ENCODE measurements at regions not wholly inside any gene's neighbourhood (a gene's known extent, or its start where the extent isn't known, plus 50 kb on each side); places are given as distances from the start of the nearest gene placed in this dataset.

DNA sequence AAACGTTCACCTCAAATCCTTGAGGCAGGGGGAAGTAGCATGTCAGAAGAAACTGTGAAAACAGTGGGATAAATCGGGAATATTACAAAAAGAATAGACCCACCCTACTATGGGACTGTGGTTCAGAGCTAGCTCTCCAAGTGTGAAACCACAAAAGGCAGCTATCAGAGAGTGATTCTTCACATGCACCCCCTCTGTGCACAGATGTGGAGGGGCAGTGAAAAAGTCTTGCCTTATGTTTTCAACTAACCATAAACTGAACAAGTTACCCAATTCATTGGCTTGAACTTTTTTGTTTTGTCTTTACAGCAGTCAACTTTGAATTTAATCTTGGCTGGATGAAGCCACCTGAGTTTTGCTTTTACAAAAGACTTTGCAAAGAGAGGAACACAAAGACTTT, 98.8 kb upstream of the NR4A3 start:
- no peak for DNase-seq

DNA sequence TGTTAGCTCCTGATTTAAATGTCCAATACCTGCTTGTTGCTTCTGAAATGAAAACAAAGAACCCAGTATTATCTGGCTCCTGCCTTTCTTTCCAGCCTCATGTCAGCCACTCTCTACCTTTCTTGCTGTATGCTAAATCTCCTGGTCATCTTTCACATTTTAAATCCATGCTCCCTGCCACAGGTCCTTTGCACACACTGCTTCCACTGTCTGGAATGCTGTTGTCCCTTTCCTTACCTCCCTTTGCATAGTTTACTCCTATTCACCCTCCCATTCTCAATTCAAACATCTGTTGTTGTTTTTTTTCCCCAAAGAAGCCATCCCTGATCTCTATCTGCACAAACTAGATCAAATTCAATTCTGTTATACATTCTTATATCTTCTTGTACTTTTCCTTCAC, 97.0 kb upstream of the NR4A3 start:
- DNase-seq = no peak

DNA sequence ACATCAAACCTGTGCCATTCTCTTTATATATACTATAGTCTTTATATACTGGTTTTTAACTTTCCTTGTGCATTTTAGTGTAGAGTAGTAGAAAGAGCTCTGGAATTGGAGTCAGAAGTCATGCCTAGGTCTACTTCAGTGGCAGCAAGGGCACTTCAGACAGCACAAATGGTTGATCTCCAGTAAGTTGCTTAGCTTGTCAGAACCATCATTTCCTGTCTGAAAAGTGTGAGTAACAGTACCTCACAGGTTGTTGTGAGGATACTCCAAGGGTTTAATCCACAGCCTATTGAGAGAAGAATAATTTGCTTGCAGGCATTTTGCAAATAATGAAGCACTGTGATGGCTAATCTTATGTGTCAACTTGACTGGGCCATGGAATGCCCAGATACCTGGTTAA, 95.8 kb upstream of the NR4A3 start:
- no peak for DNase-seq

DNA sequence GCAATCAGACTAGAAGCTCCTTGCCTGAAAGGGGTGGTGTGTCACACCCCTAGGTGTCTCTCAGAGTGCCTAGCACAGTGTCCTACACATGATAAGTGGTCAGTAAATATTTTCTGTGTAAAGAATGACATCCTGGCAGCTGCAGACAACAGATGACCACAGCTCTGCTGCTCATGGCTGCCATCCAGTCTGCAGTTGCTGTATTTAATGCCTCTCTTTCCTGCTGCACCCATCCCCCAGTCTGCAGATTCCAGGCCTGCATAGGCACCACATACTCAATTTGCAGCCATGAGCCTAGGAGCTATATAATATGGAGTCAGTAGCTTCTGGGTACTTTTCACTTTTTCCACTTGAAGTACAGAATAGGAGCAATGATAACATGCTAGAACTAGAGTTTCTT, 94.9 kb upstream of the NR4A3 start:
- no peak for DNase-seq

DNA sequence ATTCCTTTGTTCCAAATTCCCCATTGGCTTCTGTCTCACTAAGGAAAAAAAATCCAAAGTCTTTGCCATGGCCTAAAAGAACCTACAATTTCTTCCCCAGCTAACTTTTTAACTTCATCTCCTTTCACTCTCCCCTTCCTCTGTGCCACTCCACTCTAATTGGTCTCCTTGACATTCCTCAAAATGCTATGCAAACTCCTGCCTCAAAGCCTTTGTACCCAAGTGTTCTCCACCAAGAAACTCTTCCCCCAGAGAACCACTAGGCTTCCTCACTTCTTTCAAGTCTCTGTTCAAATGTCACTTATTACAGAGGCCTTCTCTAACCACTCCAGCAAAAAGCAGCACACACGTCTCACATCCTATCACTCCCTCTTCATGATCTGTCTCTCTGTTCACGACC, 91.6 kb upstream of the NR4A3 start:
- DNase-seq = no peak

DNA sequence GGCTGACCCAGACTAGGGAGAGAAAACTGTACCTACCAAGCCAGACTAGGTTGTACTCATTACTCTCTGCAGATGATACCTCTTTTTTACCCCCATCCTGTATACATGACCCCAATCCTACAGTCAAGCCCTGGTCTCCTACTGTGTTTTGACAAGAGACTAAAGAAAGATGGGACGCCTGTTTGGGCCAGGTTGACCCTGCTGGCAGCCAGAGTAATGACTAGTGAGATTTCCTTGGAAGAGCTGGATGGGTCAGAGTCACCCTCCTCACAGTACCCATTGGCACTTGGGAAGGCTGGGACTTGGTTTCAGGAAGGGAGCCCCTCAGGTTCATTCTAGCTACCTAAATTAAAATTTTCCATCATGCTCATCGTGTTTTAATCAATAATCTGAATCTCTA, 89.7 kb upstream of the NR4A3 start:
- no peak for DNase-seq

DNA sequence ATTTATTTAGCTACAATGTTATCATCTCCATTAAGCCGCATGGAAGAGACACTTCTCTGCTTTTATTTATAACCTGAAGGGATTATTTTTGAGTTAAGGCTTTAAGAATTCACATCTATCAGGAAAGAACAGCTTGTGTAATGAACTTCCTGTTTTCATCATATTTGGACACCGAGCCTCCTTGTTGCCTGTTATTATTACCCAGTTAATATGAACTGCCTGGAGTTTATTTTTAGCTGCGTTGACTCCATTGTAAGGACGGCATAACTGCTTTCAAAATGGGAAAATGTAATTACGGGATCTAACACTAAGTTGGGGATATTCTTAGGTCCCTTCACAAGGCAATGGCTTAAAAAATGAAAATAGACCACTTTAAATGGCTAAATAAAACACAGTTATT, 89.0 kb upstream of the NR4A3 start:
- no peak for DNase-seq

DNA sequence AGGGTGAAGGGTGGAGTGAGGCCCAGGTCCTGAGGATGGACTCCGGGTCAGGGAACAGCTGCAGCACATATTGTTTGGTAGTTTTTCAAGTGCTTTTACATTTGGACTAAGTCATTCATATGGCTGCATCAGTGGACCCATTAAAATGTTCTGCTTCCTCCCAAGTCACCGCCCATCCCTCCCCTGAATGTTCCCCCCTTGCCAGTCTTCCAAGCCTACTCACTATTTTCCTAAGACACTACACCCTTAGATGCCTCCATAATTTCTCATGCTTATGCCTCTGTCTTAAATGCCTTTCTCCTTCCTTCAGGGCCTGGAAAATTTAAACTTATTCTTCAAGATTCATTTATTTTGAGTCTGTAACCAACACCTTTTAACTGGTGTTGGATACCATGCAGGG, 86.6 kb upstream of the NR4A3 start:
- no peak for DNase-seq

DNA sequence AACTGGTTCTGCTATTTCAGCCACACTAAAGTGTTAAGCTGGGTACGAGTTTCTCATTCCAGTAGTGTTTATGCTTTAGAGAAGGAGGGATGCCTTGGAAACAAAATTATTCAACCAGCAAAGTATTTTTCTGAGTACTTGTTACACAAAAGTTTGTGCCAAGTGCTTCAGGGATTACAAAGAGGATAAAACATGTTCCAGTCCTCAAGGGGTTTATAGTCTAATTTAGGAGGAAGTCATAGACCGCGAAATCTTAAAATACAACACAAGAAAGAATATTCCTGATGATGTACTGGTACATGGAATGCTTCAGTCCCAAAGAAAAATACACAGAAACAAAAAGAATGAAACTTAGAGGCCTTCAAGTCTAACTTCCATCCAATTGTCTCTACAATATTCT, 85.4 kb upstream of the NR4A3 start:
- DNase-seq = no peak

DNA sequence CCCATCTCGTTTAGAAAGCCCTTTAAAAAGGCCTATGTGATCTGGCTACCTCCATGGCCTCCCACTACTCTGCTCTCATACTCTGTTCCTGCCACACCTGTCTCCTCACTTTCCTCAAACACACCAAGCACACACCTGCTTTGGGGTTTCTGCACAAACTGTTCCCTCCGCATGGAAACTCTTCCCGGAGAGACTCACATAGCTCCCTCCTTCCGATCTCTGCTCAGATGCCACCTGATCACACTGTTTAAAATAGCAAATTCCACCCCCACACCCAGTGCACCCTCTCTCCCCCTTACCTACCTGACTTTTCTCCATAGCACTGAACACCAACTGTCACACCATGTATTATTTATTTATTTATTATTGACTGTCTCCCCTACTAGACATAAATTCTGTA, 84.0 kb upstream of the NR4A3 start:
- DNase-seq = no peak

DNA sequence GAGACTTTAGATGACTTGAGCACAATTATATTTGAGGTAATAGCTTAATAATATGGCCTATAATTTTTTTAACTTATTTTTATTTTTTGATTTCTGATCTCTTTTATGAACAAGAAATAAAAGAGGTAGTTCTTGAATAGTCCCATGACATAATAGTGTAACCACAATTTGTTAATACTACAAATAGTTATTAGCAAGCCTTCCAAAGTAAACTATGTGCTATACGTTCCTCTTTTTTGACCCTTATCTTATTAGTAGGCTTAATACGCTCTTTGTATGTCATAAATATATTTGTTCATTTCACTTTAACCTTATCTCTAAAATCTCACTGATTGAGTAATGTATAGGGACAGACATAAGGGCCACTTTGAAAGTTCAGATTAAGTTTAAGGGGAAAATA, 78.7 kb upstream of the NR4A3 start:
- DNase-seq = no peak

DNA sequence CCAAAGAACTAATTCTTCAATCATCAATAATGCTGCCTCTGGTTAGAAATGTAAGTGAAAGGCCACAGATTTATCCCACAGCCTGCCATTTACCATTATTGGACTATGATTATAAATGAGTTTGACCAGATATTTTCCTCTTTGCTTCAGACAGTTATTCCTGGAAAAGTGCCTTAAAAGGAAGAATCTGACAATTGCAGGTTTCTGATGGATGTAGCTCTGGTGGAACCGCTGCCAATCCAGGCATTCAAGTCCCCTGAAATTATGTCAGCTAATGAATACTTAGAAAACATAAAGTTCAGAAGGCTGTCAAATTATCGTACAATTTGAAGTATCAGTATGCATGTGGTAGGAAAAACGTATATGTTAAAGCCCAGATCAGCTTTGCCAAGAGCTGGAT, 78.2 kb upstream of the NR4A3 start:
- DNase-seq = no peak

DNA sequence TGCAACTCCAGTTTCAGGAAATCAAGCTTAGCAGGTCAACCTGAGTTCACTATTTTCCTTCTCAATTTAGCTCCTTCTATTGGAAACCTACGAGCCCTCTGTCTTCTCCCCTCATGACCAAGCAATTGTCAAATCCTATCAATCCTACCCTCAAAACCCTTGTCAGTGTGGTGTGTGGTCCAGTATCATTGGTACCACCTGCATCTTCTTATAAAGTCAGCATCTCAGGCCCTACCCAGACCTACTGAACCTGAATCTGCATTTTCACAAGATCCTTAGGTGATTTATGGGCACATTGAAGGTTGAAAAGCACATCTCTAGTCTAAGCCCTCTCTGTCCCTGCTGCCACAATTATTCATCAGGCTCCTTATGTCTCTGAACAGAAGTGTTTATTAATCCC, 77.6 kb upstream of the NR4A3 start:
- DNase-seq = no peak

DNA sequence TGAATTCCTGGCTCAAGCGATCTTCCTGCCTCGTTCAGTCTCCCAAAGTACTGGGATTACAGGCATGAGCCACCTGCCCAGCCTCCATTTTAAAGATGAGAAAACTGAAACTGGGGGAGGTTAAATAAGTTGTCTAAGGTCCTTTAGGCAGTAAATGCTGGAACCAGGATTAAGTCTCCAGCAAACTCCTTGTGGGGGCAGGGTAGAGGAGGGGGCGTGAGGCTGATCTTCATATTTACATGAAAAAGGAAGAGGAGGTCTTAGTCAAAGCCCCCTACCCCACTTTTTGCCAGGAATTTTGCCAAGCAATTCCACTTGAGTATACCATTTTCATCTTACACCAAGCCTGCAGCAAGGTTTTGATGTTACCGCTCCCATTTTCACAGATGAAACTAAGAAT, 76.6 kb upstream of the NR4A3 start:
- no peak for DNase-seq

DNA sequence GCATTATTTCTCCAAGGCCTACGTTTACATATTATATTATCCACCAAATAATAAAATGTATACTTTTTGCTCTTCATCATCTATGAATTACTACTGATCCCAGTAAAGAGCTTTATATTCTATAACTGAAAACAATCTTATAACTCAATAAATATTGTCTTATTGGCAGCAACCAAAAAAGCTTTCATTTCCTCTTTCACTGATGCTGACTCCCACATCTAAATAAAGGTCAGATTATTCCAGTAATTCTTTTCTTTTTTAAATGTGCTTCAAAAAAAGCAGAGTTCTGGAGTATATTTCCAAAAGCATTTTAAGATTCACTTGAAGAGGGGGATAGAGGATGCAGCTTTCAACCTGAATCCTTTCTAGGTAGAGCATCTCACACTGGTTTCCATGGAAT, 75.3 kb upstream of the NR4A3 start:
- DNase-seq = no peak

DNA sequence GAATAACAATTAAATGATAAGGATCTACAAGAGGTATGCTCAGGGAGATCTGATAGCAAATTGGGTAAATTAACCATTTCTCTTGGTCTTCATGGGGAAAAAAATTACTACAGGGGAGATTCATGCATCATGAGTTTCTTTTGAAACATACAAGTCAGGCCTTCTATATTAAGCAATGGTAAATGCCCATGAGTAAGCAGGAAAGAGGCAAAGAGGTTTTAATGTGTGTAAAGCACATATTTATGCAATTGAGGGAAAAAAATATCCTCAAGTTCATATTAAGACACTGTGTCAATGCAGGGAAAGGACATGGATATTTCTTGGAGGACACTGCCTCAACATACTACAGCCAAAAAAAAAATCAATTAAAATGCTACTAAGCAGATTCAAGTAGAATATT, 73.4 kb upstream of the NR4A3 start:
- no peak for DNase-seq

DNA sequence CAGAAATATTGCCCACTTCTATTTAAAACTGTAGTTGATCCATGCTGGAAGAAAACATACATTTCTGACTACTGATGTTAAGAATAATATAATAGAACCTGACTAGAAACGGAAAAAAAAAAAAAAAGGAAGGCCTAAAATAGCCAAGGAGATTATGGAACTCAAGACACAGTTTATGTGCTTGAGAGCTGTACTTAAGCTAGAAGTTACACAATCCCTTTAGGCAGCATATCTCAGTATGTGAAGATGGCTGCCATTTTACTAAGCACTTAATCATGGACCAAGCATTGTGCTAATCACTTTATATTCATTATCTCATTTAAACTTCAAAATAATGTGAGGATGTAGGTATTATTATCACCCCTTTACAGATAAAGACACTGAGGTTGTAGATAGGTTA, 73.0 kb upstream of the NR4A3 start:
- DNase-seq = no peak

DNA sequence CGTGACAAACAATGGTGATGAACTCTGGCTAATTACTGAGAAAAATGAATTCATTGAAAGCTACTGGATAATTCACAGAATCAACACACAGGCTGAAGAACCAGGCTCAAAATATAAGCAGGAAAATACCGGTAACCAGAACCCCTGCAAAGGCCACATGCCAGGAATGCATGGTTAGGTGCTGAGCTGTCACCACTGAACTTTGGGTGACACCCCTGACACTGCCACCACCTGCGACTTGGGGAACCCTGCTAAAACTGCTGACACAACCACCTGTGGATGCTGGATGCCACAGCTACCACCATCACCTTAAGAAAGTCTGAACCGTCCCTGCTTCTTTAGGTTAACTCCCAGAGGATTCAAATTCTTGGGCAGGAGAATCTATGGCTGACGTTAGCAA, 72.0 kb upstream of the NR4A3 start:
- no peak for DNase-seq

DNA sequence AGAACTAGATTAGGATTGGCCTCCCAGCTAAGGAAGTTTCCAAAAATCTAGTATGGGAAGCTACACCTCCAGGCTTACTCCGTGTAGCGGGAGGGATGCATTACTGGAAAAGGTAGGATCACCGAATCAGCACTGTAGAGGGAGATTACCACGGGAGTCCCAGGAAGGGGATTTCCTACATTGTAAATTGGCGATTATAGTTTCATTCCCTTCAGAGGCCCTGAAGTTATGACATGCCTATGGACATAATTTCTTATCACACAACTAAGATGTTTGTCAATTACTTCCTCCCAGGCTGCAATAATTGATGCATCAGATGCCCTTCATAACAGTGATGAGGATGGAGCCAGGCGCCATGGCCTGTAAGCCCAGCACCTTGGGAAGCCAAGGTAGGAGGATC, 71.2 kb upstream of the NR4A3 start:
- DNase-seq = no peak

DNA sequence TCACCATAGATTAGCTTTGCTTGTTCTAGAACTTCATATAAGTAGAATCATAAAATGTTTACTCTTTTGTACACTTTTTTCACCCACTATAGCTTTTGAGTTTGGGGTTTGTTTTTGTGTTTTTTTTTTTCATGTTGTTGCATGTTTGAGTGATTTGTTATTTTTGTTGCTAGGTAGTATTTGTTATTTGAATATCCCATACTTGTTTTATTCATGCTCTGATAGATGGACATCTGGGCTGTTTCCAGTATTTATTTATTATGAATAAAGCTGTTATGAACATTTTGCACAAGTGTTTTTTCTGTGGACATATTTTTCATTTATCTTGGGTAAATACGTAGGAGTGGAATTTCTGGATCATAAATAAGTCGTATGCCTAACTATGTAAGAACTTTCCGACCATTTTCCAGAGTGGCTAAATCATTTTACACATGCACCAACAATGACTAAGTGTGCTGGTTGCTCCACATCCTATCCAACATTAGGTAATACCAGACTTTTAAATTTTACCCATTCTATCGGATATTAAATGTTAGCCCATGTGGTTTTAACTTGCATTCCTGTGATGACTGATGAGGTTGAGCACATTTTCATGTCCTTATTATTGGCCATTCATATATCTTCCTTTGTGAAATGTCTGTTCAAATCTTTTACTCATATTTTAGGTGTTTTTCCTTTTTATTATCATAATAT, 69.1 kb upstream of the NR4A3 start:
- DNase-seq = no peak

DNA sequence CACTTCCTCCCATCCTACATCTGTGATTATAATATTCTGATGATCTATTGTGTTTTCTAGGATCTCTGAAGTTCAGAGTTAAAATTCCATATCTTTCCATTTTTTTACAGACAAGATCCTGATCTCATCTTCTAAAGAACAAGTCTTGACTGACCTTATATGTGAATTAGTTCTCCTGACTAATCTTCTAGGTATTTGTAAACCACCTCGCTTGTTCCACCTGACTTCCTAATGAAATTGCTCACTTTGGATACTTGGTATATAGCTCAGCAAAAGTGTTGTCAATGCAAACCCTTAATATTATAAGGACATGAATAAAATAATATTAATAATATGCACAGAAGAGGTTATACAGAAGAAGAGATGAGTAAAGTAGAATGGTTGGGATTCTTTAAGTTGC, 68.2 kb upstream of the NR4A3 start:
- DNase-seq = no peak

DNA sequence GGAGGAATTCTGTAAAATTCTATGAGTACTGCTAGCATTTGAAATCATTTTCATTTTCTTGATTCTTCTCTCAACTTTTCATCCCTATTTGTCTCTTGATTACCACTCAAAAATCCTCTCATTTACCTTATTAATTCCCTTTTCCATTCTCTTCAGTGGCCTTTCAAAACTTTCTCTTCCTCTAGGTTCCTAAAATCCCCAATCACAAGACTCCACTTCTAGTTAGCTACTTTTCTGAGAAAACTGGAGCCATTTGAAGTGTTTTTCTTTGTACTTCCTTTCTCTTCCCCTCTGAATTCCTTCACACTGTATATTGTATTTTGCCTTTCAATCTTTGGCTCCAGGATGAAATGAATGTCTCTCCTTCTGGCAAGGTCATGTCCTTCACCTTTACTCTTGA, 61.3 kb upstream of the NR4A3 start:
- DNase-seq = no peak

DNA sequence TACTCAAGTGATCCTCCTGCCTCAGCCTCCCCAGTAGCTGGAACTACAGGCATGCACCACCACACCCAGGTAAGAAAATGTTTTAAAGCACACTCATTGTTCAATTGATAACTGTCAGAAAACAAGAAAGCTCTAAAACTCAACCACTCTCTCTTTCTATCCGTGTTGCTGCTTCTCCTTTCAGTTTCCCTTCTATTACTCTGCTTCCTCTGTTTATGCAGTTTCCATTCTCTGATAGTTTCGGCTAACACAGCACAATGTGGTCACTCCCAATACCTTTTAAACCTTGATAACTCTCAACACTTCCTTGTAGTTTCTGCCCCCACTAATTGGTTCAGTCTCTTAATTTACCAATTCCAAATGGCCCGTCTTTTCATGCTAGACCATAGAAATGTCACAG, 59.2 kb upstream of the NR4A3 start:
- DNase-seq = no peak
